ENCODE measurements at regions not wholly inside any gene's neighbourhood (a gene's known extent, or its start where the extent isn't known, plus 50 kb on each side); places are given as distances from the start of the nearest gene placed in this dataset.

GRCh38 chr17:79415909-79416308 is 194.9 kb downstream of the RBFOX3 start:
- DNase-seq = no peak

GRCh38 chr17:79415365-79415764 is 195.5 kb downstream of the RBFOX3 start:
- DNase-seq = no peak

GRCh38 chr17:79414793-79415211 is 196.0 kb downstream of the RBFOX3 start:
- DNase-seq = no peak

GRCh38 chr17:79414063-79414792 is 196.6 kb downstream of the RBFOX3 start:
- no peak for DNase-seq

- DNase-seq = peak; percentile 35
These were observed 197.2 kb downstream of the RBFOX3 start for GRCh38 chr17:79413611-79414010.

- no peak for DNase-seq
These were observed 197.9 kb downstream of the RBFOX3 start for GRCh38 chr17:79412886-79413390.

DNA sequence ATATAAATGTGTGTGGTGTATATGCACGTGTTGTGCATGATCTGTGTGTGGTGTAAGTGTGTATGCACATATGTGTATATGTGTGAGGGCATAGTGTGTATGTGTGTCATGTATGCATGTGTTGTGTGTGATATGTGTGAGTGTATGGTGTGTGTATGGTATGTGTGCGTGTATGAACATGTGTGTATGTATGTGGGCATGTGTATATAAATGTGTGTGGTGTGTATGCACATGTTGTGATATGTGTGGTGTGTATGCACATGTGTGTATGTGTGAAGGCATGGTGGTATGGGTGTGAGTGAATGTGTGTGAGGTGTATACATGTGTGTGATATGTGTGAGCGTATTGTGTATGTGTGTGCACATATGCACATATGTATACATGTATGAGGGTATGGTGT is 198.7 kb downstream of the RBFOX3 start:
- DNase-seq = no peak

- DNase-seq = no peak
These were observed 199.4 kb downstream of the RBFOX3 start for GRCh38 chr17:79411419-79411818.

- no peak for DNase-seq
These were observed 200.2 kb downstream of the RBFOX3 start for GRCh38 chr17:79410681-79411080.

DNA sequence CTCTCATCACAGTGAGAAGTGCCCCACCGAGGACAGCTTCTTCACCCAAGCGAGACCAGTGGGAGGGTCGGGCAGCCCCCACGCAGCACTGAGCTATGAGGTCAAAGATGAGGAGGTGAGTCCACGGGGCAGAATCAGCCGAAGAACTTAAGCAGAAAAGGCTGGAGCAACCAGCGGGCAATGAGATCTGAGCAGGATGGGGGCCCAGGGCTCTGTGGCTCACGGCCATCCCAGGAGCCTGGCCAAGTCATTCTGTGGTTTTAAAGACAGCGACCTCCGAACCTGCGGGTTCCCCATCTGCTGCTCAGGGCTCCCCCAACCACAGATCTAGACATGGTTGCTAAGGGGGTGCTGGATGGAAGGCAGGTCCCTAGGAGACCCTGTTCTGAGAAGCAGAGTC is 202.6 kb downstream of the RBFOX3 start:
- no peak for DNase-seq

GRCh38 chr17:79407385-79407784 is 203.5 kb downstream of the RBFOX3 start:
- no peak for DNase-seq

DNA sequence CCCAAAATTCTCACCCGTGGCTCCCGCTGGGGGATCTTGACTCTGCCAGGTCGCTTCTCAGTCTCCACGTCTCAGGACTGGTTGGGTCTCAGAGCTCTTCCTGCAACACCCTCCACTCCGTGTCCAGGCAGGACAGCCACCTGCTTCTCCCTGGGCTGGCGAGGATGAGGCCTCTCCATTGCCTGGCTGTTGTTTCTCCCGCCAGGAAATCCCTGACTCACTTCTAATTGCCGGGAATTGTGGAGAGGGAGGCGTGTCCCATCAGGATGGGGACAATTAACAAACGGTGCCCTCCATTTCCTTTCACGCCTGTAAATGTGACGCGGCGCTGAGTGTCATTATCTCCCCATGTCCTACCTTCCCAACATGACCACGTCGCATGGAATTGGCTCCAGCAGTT is 204.5 kb downstream of the RBFOX3 start:
- no peak for DNase-seq

DNA sequence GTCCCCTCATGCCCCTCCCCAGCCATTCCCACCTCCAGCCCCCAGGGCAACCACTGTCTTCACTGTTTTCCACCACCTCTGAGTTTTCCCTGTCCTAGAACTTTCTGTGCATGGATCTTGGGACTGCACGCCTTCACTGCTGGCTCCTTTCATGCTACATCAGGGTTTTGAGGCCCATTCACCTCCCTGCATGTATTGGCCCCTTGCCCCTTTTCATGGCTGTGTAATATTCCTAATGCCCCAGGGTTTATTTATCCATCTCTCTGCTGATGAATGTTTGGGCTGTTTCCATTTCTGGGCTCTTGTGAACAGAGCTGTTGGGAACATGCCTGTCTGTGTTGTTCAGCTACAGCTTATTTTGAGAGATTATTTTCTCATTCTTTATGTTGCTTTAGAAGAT is 205.0 kb downstream of the RBFOX3 start:
- no peak for DNase-seq

DNA sequence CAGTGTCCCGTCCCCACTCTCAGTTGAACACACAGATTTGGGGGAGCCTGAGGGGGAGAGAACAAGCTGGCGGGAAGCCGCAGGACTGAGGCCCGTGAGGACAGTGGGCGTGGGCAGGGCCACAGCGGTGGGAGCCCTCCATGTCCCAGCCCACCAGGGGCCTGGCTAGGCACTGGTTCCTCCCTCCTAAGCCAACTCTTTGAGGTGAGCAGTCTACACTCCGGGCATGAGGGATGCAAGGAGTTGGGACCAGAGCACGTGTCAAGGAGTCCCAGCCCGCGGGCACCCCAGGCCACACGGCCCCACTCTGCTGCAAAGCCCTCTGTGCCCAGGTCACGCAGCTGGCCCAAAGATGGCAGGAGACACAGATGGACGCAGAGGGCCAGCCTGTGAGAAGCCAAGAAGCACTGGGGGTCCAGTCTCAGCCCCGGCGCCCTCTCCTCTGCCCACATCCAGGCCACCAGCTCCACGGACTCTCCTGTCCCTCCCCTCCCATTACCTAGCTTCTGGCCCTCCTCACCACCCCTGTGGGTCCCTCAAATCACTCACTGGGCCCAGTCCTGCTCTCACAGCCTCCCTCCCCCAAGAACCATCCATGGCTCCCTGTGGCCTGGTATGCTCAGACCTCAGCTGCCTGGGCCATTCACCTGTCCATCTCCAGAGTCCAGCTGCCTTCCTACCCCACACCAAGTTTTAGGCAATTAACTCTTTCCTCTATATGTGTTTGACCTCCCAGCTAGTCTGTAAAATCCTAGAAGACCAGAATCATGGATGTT is 206.5 kb downstream of the RBFOX3 start:
- DNase-seq = no peak

DNA sequence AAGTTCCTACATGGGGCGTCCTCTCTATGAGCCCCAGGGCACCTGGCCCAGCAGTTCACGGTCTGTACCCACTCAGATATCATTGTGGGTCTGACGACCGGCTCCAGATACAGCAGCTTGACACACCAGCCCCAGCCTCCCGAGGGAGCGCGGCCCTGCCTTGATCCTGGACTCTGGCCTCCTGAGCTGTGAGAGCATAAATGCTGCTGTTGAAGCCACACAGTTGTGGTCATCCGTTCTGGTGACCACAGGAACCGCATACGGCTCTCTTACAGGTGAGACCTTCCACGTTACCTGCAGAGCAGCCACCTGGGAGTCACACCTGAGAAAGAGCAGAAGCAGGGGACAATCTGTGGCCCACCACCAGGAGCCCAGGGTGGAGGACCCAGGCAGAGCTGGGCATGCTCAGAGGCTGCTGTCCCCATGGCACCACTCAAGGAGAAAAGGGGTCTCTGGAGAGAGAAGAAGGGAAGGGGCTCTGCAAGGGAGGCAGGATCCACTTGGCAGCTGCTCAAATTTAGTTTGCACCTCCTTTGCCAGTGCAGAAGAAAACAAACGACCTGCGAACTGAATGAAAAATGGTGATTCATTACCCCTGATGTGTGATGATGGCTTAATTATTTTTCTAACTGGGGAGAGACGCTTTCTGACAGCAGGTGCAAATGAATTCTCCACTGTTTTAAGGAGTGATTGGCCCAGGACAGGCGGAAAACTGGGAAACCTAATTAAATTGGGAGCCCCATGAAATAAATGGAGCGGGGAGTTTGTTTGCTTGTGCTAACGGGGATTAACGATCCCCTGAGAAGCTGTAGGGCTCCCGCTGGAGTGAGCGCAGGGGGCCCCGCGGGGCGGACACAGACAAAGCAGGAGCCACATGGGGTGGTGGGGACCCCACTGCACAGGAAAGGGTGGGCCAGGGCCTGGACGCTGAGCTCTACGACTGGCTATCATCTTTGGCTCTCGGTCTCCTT is 208.9 kb downstream of the RBFOX3 start:
- DNase-seq = no peak

GRCh38 chr17:79400989-79401703 is 209.7 kb downstream of the RBFOX3 start:
- DNase-seq = peak; percentile 56

- no peak for DNase-seq
These were observed 211.2 kb downstream of the RBFOX3 start for GRCh38 chr17:79399610-79400144.

GRCh38 chr17:79398441-79398840 is 212.4 kb downstream of the RBFOX3 start:
- no peak for DNase-seq

GRCh38 chr17:79396696-79397095 is 214.2 kb downstream of the RBFOX3 start:
- DNase-seq = no peak

- DNase-seq = no peak
These were observed 215.3 kb downstream of the RBFOX3 start for GRCh38 chr17:79395545-79395944.

DNA sequence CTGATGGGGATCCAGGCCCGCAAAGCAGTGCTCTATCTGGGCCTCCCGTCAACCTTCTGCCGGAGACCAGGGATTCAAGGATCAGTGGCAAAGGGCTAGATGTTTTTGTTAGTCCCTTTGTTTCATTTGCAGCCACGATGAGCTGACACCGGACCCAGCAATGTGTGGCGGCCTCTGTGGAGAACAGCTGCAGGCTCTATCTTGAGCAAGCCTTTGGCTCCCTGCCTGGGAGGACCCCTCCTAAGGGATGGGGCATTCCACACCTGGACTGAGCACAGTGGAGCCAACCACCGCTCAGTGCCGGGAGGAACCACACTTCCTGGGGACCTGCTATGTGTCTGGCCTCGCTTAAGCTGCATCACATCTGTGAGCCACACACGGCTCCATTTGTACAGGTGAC is 215.8 kb downstream of the RBFOX3 start:
- DNase-seq = no peak
